Mucosa of descending colon (tissue), 3 donors: ENCODE measurements at regions not wholly inside any gene's neighbourhood (a gene's known extent, or its start where the extent isn't known, plus 50 kb on each side); places are given as distances from the start of the nearest gene placed in this dataset.
A peak's percentile ranks its signal among the peaks of the same experiment; 100 is the strongest.

Experiments
- ATAC-seq: fragments of 200-7000 bp; cut with Tn5 transposase; one replicate; pipeline ENCODE4 v1.9.1; 2020; ENCODE audit warnings: mild to moderate bottlenecking, moderate library complexity
- DNase-seq, 3 donors: peaks; one replicate each; pipeline ENCODE4 v3.0.0-alpha.2; 2020
- H3K36me3 ChIP-seq: fragments of 200-600 bp; one replicate; pipeline ENCODE4 v1.8.0; 2021; ENCODE audit warnings: low read depth, mild to moderate bottlenecking
- H3K4me1 ChIP-seq: fragments of 200-600 bp; one replicate; pipeline ENCODE4 v1.8.0; 2021; ENCODE audit warnings: low read depth, mild to moderate bottlenecking
- H3K4me3 ChIP-seq: fragments of 200-600 bp; one replicate; pipeline ENCODE4 v1.8.0; 2021; ENCODE audit warnings: mild to moderate bottlenecking
- H3K9me3 ChIP-seq: fragments of 200-600 bp; one replicate; pipeline ENCODE4 v1.8.0; 2021; ENCODE audit warnings: mild to moderate bottlenecking
- CTCF ChIP-seq: fragments of 200-600 bp; IDR thresholded peaks from one replicate; pipeline ENCODE4 v1.8.0; 2022; ENCODE audit warnings: antibody characterized with exemption, mild to moderate bottlenecking
- intact Hi-C, 2 donors: fragments of 100-400 bp; cut with DNase I in 1 of 2; cut with micrococcal nuclease in 1 of 2; formaldehyde crosslinking; loops; one replicate each; pipeline versions ENCODE4 v1.11.0 to v1.11.1; 2022; cut with DNase I, micrococcal nuclease
- donor health status: DM: no; HTN: no; CAD: no; lungs with moderate emphysema.
- donor health status: DM: no; HTN: no; CAD: no.
- donor health status: DM: no; HTN: yes; CAD: no.

- Histone ChIP-seq H3K4me1 (no peaks in the 10 kb centered on the region), H3K4me3 (no peak overlapping the region), H3K36me3 (no peaks in the 10 kb centered on the region), H3K9me3 (no peaks in the 10 kb centered on the region)
- intact Hi-C loops: no loop called here
- ATAC-seq (no peak), DNase-seq (no peak)
- TF ChIP-seq CTCF: no peak
Measured at GRCh38 chr3:8237893-8238292, 263.7 kb upstream of the LMCD1 start.

- Histone ChIP-seq H3K36me3 (no peaks in the 10 kb centered on the region), H3K4me3 (no peak overlapping the region), H3K9me3 (no peaks in the 10 kb centered on the region), H3K4me1 (no peaks in the 10 kb centered on the region)
- intact Hi-C loops: no loop called here
- DNase-seq (no peak), ATAC-seq (no peak)
- no peak for TF ChIP-seq CTCF
Measured at GRCh38 chr3:8238432-8238831, 263.2 kb upstream of the LMCD1 start.

GRCh38 chr3:8239095-8239494 lies 262.5 kb upstream of the LMCD1 start:
- TF ChIP-seq CTCF: no peak
- no peak overlapping the region for H3K4me3 ChIP-seq
- no peak for DNase-seq
- no peaks in the 10 kb centered on the region for H3K9me3 ChIP-seq
- no peak for ATAC-seq
- no peaks in the 10 kb centered on the region for H3K36me3 ChIP-seq
- H3K4me1 ChIP-seq: no peaks in the 10 kb centered on the region
- intact Hi-C loops: no loop called here

- Histone ChIP-seq H3K4me1 (no peaks in the 10 kb centered on the region), H3K36me3 (no peaks in the 10 kb centered on the region), H3K4me3 (no peak overlapping the region), H3K9me3 (no peaks in the 10 kb centered on the region)
- peak; percentile 61 for TF ChIP-seq CTCF
- peak in 1 of 3 donors; percentile 10 for DNase-seq
- ATAC-seq: peak; percentile 61
- intact Hi-C loops: no loop called here
Measured at GRCh38 chr3:8239718-8240695, 261.6 kb upstream of the LMCD1 start.

- no peak overlapping the region for H3K4me3 ChIP-seq
- no peaks in the 10 kb centered on the region for H3K9me3 ChIP-seq
- intact Hi-C loops: no loop called here
- no peaks in the 10 kb centered on the region for H3K4me1 ChIP-seq
- no peak for TF ChIP-seq CTCF
- no peak for DNase-seq
- no peaks in the 10 kb centered on the region for H3K36me3 ChIP-seq
- ATAC-seq: no peak
Measured at GRCh38 chr3:8246070-8246469, 255.6 kb upstream of the LMCD1 start.
